Caco-2 (cell line): ENCODE measurements at regions not wholly inside any gene's neighbourhood (a gene's known extent, or its start where the extent isn't known, plus 50 kb on each side); places are given as distances from the start of the nearest gene placed in this dataset.

Experiments
- BruUV-seq: library from RNA; stranded (reverse); fragments of 400-500 nt; replicated peaks from 2 replicates; lab custom pipeline; 2021; lab: Mats Ljungman, UMichigan
- CTCF ChIA-PET: fragments of 300-600 bp; sonication (Branson Sonifier 250); formaldehyde crosslinking; loops from one replicate; lab custom pipeline; 2022; ENCODE audit warnings: antibody characterized with exemption; lab: Charles Lee
- POLR2A ChIA-PET: fragments of 300-600 bp; sonication (Branson Sonifier 250); formaldehyde crosslinking; loops from one replicate; lab custom pipeline; 2022; ENCODE audit warnings: antibody characterized with exemption; lab: Charles Lee
- DNase-seq, 2 experiments: peaks; one replicate each; pipeline versions ENCODE4 v3.0.0 to v3.0.0-alpha.2; 2020 to 2022
- H3K27me3 ChIP-seq: replicated peaks from 2 replicates; pipeline ENCODE4 v1.6.0; 2011; ENCODE audit warnings: low read length; ENCODE audit not compliant: control insufficient read depth, insufficient read depth
- H3K36me3 ChIP-seq: 2 replicates; pipeline ENCODE4 v1.5.1; 2011; ENCODE audit warnings: low read length; ENCODE audit not compliant: control insufficient read depth, insufficient read depth
- H3K4me1 ChIP-seq: fragments of 250-450 bp; sonication (Bioruptor Pico); 2 replicates; pipeline ENCODE4 v1.5.1; 2020; ENCODE audit warnings: mild to moderate bottlenecking
- H3K4me3 ChIP-seq: 2 replicates; pipeline ENCODE4 v1.5.1; 2011; ENCODE audit warnings: low read depth, mild to moderate bottlenecking, control low read depth, low read length
- H3K9me3 ChIP-seq: fragments of 250-450 bp; sonication (Bioruptor Pico); 2 replicates; pipeline ENCODE4 v1.5.1; 2020; ENCODE audit warnings: mild to moderate bottlenecking, moderate library complexity
- H3K27ac Mint-ChIP-seq: one replicate; pipeline ENCODE4 v1.8.0; 2022; ENCODE audit warnings: mixed read lengths; ENCODE audit not compliant: unreplicated experiment
- H3K27me3 Mint-ChIP-seq: one replicate; pipeline ENCODE4 v1.8.0; 2022; ENCODE audit warnings: mixed read lengths; ENCODE audit not compliant: insufficient read depth, unreplicated experiment
- H3K36me3 Mint-ChIP-seq: one replicate; pipeline ENCODE4 v1.8.0; 2022; ENCODE audit warnings: mild to moderate bottlenecking, mixed read lengths; ENCODE audit not compliant: insufficient read depth, unreplicated experiment
- H3K4me1 Mint-ChIP-seq: one replicate; pipeline ENCODE4 v1.8.0; 2022; ENCODE audit warnings: low read depth, mixed read lengths; ENCODE audit not compliant: unreplicated experiment
- H3K4me3 Mint-ChIP-seq: one replicate; pipeline ENCODE4 v1.8.0; 2022; ENCODE audit warnings: mild to moderate bottlenecking, moderate library complexity, mixed read lengths; ENCODE audit not compliant: unreplicated experiment
- H3K9me3 Mint-ChIP-seq: one replicate; pipeline ENCODE4 v1.8.0; 2022; ENCODE audit warnings: mixed read lengths; ENCODE audit not compliant: unreplicated experiment
- CTCF ChIP-seq, 2 experiments: fragments of 200-600 bp in 1 of 2; IDR thresholded peaks; 1 replicate in 1 of 2; 2 replicates in 1 of 2; pipeline versions ENCODE4 v1.5.1 to v1.8.0; 2011 to 2022; ENCODE audit warnings: antibody characterized with exemption in 1 of 2, control low read depth in 1 of 2, inconsistent platforms in 1 of 2, low read depth in 1 of 2, low read length in 1 of 2, mild to moderate bottlenecking in 1 of 2, moderate library complexity in 1 of 2; ENCODE audit not compliant: insufficient read depth in 1 of 2, severe bottlenecking in 1 of 2, unreplicated experiment in 1 of 2
- intact Hi-C: fragments of 100-400 bp; cut with micrococcal nuclease; formaldehyde crosslinking; loops from one replicate; pipeline ENCODE4 v1.10.0; 2022; ENCODE audit not compliant: unreplicated experiment

GRCh38 chr2:19797871-19798270 lies 103.9 kb downstream of the TTC32 start:
- Mint-ChIP-seq H3K9me3 (no peaks in the 10 kb centered on the region), H3K36me3 (no peaks in the 10 kb centered on the region), H3K4me3 (no peak overlapping the region), H3K27me3 (no peaks in the 10 kb centered on the region), H3K4me1 (no peaks in the 10 kb centered on the region), H3K27ac (no peak overlapping the region)
- Histone ChIP-seq H3K36me3 (no peaks in the 10 kb centered on the region), H3K27me3 (no peaks in the 10 kb centered on the region), H3K4me1 (0 out of 2 replicates have a peak, but pooled peaks cover 5% of the 10 kb centered on the region), H3K4me3 (no peak overlapping the region), H3K9me3 (no peaks in the 10 kb centered on the region)
- TF ChIP-seq CTCF (IDR thresholded peaks at IDR 0.05; ENCODE audit: insufficient read depth in 1 of 2, low read depth in 1 of 2, low read length in 1 of 2, severe bottlenecking in 1 of 2, unreplicated experiment in 1 of 2) = no peak
- no TSS peak for BruUV-seq
- intact Hi-C loops = no loop called here
- ChIA-PET CTCF (no interaction called here), POLR2A (no interaction called here)
- no peak for DNase-seq

- Mint-ChIP-seq H3K4me3 (no peak overlapping the region), H3K4me1 (no peaks in the 10 kb centered on the region), H3K36me3 (no peaks in the 10 kb centered on the region), H3K9me3 (no peaks in the 10 kb centered on the region), H3K27me3 (no peaks in the 10 kb centered on the region), H3K27ac (no peak overlapping the region)
- Histone ChIP-seq H3K9me3 (no peaks in the 10 kb centered on the region), H3K36me3 (no peaks in the 10 kb centered on the region), H3K4me1 (0 out of 2 replicates have a peak, but pooled peaks cover 5% of the 10 kb centered on the region), H3K4me3 (no peak overlapping the region), H3K27me3 (no peaks in the 10 kb centered on the region)
- CTCF ChIA-PET = no interaction called here
- BruUV-seq = no TSS peak
- intact Hi-C loops = no loop called here
- TF ChIP-seq CTCF (IDR thresholded peaks at IDR 0.05; ENCODE audit: insufficient read depth in 1 of 2, low read depth in 1 of 2, low read length in 1 of 2, severe bottlenecking in 1 of 2, unreplicated experiment in 1 of 2) = no peak
- POLR2A ChIA-PET = no interaction called here
- no peak for DNase-seq
Observed at GRCh38 chr2:19797243-19797810, 104.5 kb downstream of the TTC32 start.

GRCh38 chr2:19796035-19796695 lies 105.6 kb downstream of the TTC32 start:
- no peaks in the 10 kb centered on the region for H3K27me3 Mint-ChIP-seq
- DNase-seq = no peak
- H3K27ac Mint-ChIP-seq = no peak overlapping the region
- BruUV-seq = no TSS peak
- ChIA-PET CTCF (no interaction called here), POLR2A (no interaction called here)
- no peaks in the 10 kb centered on the region for H3K36me3 ChIP-seq
- intact Hi-C loops = no loop called here
- no peak for TF ChIP-seq CTCF (IDR thresholded peaks at IDR 0.05; ENCODE audit: insufficient read depth in 1 of 2, low read depth in 1 of 2, low read length in 1 of 2, severe bottlenecking in 1 of 2, unreplicated experiment in 1 of 2)
- H3K36me3 Mint-ChIP-seq = no peaks in the 10 kb centered on the region
- H3K4me3 ChIP-seq = no peak overlapping the region
- H3K27me3 ChIP-seq = no peaks in the 10 kb centered on the region
- no peaks in the 10 kb centered on the region for H3K9me3 Mint-ChIP-seq
- no peaks in the 10 kb centered on the region for H3K9me3 ChIP-seq
- no peaks in the 10 kb centered on the region for H3K4me1 Mint-ChIP-seq
- 0 out of 2 replicates have a peak, but pooled peaks cover 5% of the 10 kb centered on the region for H3K4me1 ChIP-seq
- no peak overlapping the region for H3K4me3 Mint-ChIP-seq
